ENCODE measurements at regions not wholly inside any gene's neighbourhood (a gene's known extent, or its start where the extent isn't known, plus 50 kb on each side); places are given as distances from the start of the nearest gene placed in this dataset.

DNA sequence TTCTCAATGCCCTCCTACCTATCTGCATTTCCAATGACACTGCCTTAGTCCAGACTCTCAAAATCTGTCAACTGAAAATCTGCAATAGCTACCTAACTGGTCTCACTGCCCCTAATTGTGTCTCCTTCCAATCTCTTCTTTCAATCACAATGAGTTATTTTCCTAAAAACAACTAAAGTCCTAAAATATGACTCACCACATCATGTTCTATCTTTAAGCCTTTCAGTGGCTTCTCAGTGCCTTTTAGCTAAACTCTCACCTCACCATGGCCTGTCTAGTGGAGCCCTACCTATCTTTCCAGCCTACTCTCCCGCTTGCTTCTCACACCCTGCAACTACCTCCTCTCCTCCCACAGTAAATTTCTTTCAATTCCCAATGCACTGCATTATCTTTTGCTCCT, 220.9 kb upstream of the PKDCC start:
- no peak for DNase-seq

DNA sequence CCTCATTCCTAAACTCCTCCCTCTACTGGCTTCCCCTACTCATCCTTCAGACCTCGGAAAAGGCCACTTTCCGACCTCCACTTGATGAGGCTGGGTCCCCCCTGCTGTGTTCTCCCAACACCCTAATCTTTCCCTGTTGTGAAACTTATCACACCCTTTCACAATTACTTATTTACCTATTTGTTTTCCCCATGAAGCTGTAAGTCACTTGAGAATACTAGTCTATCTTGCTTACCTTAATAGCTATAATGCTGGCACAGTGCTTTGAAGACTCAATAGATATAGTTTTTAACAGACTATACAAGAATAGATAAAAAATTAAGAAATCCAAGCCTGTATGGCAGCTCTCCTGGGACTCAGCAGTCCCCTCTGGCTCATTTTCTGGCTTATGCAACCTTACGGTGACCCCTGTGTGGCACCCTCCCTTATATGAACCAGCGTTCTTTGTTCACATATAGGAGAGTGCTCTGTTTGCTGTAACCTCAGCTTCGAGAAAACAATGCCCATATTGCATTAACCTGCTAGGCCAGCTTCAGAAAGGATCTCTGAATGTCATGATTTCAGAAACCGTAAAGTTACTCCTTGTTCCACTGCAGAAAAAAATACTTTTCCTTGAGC, 220.4 kb upstream of the PKDCC start:
- no peak for DNase-seq

DNA sequence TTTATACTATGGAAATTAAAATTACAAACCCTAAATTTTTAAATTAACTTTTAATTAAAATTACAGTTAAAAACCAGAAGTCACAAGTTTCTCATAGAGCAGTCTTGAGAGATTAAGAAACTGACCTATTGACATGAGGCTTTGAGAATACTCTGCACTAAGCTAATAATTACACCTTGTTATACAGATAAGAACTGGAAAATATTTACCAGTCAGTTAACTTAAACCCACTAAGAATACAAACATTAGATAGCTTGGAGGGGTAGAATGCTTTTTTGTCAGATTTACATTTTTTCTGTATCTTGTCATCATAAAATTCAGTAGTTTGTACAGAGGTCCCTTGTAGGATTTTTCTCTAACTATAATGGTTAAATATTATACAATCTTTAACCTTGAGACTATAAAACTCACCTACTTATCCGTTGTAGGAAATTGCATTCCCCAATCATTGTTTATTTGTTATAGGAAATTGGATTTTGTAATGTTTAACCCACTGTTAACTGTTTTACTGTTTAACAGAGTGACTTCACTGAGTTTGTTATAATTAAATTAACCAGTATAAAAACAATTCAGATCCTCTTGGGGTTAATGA, 219.7 kb upstream of the PKDCC start:
- DNase-seq: no peak

DNA sequence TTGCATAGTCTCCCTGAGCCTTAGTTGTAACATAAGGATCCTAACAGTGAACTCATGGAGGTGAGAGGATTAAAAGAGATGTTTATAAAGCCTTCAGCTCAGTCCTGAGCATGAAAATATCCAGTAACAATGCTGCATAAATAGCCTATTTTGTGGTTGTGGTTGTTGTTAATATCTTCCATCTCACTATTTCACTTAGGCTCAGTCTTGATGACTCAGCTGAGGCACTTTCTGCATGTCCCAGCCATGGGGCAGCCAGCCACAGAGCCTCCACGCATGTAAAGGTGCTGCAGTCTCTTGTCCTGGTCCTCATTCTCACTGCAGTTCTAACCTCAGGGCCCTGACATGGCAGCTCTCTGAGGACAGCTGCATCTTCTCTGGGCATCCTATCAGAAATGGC, 218.8 kb upstream of the PKDCC start:
- DNase-seq: no peak

DNA sequence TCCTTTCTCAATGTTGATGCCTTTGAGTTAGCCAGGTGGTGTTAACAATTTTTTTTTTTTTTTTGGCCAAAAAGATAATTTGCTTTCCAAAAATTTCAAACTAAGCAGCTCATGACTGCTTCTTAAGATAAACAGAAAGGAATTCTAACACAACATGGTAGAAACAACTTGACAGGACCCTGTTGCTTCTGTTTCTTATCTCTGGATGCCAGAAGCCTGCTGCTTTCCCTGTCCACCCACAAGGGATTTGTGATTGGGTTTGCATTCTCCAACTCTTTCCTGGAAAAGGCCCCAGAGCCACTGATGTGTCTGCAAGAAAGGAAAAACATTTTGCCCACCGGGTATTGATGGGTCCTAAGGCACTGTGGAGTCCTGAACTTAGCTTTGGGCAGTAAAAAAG, 217.2 kb upstream of the PKDCC start:
- DNase-seq: no peak

DNA sequence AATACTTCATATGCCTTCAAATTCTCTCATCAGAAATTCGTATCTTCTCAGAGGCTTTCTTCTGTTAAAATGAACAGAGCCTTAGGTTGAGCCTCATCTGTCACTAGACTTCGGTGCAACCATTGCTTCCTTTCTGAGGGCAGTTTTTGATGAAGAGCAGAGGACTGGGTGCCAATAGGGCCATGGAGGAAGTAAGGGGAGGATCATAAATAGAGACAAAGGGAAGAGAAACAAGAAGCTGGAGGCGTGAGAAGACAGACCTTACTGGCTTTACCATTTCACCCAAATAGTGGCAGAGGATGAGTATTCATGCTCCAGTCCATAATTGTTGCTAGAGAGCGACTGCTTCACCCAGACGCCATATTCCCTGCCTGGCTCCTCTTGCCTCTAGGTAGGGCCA, 215.6 kb upstream of the PKDCC start:
- no peak for DNase-seq

DNA sequence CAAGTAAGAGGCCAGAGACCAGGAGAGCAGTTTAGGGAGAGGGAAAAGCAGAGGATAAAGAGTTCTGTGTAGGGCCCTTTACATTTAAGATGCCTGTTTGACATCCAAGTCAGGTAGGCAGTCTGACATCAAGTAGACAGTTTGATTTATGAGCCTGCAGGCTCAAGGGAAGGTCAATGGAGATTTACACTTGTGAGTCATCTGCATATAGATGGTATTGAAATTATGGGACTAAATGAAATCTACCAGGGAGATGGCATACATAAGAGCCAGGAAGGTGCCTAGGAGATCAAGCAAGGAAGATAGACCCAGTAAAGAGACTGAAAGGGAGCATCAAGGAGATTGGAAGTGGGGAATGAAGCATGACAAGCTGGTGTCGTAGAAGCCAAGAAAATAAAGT, 212.4 kb upstream of the PKDCC start:
- no peak for DNase-seq

DNA sequence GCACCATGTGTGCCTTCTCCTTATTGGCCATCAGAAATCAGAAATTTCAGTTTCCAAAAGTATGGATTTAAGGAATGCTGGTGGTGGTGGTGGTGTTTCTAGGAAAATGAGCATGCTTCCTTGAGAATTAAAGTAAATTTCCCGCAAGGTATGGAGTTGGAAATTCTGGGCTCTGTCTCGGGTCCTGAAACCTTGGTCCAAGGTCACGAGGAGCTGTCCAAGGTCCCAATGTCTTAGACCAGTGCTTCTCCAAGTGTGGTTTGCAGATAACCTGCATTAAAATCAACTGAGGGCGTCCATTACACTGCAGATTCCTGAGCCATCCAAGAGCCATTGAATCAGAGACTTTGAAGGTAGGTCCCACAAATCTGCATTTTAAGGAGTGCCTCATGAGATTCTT, 210.9 kb upstream of the PKDCC start:
- DNase-seq: peak; percentile 41

DNA sequence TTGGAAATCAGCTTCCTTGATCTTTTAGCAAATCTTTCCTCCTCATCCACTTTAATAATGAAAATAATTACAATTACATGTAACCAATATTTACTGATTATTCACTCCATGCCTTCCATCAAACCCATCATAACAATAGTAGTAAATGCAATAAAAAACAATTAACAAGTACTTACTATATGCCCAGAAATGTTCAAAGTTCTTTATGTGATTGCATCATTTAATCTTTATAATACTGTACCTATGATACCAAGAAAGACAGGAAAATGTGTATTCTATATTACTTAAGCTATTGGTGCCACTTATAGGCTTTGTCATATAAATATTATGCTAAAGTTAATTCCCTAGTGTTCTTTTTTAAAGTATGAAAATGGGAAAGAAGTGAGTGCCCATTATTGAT, 210.2 kb upstream of the PKDCC start:
- no peak for DNase-seq

DNA sequence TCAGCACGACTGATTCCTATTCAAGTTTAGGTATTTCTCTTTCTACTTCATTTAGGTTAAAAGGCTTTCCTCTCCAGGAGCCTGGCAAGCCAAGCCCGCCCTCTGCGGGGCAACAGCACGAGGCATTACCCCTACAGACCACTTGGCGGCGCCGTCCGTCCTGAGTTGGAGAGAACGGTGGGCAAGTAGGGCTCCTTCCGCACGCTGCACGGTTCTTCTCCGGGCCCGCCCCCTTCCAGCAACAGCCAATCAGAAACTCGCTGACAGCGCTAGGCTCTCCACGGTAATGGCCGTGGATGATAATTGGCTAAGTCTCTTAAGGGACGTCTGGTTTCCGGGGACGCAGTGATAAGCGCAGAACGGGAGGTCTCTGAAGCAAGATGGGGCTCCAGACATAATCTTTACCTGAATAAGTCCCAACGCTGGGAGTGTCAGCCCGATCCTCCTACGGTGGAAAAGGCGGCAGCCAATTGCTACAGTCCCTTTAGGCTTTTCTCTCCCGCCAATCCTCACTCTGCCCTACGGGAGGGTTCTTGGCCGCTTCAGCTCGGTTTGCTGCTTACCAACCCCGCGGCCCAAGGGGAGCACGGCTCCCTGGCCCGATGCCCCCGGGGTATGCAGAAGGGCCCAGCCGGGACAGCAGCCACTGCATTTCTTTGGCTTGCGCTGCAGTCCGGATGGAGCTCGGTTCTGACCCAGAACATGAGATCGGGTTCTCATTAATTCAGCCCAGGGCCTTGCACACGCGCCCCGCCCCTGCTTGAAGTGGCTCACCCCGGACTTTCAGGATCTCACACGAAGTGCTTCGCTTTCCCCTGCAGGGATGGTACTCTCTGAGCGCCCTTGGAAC, 206.9 kb upstream of the PKDCC start:
- peak; percentile 94 for DNase-seq

DNA sequence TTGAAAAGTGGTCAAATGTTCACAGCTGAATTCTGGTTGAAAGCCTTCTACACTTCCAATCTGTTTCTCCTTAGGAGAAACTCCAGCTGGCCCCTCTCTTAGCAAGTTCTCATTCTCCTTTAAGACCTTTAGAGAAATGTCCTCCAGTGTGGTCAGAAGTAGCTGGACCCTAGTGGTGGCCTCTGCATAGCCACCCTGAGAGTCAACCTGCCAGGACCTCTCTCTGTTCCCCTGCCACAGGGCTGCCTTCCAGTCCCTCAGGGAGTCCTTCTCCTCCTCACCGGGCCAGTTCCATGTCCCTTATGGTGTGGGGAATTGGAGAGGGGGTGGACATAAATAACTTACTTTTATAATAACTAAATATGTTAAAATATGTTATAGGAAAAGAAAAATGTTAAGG, 200.9 kb upstream of the PKDCC start:
- DNase-seq: no peak

DNA sequence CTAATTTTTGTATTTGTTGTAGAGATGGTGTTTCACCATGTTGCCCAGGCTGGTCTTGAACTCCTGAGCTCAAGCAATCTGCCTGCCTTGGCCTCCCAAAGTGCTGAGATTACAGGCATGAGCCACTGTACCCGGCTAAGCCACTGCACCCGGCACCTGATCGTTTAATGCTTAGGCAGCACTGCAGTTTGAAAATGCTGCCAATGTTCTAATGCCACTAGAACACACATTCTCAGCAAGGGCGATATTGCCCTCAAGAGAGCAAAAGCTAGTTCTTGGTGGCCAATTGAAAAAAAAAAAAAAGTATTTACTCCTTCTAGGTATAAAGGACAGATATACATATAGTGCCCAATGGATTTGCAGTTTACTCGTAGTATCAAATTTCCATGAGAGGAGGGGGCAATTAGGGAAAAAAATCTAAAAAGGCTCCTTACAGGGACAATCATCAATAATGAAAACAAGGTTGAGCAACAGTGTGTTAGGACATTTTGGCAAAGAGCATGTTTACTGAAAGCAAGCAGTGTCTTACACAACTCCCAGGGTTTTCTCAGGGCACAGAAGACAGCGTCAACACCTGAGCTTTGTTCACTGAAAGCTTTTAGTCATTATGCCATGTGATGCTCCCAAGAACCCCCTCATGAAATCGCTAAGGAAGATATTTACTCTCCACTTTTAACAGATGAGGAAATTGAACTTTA, 199.9 kb upstream of the PKDCC start:
- no peak for DNase-seq

DNA sequence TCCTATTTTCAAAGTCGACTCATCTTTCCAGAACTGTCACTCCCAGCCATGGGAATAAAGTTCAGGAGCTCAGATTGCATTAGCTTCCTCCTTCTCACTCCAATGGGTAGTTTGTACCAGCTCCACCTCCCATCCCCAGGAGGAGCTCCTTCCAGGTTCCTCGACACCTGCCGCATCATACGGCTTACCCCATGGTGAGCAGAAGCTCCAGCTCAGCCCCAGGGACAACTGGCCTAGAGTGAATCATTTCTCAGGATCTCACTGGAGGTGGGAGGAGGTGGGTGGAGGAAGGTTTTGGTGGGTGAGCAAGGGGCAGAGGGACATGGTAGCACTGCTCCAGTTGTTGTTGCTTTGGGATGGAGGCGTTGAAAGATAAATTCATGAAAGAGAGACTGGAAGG, 196.3 kb upstream of the PKDCC start:
- DNase-seq: no peak

DNA sequence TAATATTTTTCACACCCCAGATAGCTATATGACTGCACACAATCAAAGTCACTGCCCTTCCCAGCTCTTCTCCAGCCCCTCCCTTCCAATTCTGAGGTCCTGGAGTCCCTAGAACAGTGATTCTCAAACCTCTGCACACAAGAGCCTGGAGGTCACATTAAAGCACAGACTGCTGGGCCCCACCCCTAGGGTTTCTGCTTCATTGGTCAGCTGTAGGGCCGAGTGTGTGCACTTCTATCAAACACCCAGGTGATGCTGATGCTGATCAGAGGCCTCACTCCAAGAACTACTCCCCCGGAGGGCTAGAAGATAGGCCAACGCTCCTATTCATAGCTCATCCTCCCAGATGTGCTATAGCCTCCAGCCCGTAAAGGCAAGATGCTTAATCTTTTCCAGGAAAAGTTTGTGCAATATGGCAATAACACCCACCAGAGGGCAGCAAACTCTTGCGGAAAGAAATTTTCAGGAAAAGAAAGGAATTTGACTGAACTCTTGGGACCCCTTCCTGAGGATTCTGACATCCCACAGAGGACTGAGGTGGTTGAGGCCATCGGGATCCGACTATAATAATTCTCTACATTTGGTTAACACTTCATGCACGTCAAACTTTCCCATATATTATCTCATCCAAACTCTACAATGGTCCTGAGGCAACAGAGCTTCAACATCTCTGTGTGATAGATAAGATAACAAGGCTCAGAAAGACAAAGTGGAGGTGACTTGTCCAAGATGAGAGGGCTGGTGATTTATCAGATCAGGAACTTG, 194.2 kb upstream of the PKDCC start:
- peak; percentile 54 for DNase-seq

DNA sequence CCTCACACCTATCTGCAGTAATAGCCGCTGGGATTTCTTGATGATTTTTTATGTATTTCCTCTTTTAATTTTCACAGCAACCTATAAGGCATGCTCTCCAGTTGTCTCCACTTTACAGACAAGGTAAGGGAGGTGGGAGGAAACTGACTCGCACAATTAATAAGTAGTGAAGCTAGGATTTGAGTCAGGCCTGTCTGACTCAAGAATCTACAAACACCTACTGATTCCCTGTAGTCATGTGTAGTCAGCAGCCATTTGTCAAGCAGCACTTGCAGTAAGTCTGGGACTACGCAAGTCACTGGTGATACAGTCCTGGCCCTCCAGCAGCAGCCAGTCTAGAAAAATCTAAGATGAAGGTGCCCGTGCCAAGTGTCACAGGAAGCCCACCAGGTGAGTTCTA, 193.6 kb upstream of the PKDCC start:
- no peak for DNase-seq

DNA sequence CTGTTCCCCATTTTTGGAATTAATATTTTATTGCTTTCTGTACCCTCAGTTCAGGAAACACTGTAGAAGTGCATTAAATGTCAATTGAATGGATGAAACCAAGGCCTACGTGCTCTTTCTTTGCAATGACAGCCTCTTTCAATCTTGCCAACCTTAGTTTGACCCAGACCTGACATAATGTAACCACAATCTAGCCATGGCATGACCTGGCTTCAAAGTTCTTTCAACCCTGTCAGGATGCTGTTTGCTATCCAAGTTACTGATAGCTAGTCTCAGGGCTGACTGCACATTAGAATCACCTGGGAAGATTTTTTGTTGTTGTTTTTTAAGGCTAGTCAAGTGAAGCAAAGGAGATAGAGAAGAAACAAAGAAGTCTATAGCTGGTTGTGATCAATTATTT, 190.9 kb upstream of the PKDCC start:
- DNase-seq: no peak

DNA sequence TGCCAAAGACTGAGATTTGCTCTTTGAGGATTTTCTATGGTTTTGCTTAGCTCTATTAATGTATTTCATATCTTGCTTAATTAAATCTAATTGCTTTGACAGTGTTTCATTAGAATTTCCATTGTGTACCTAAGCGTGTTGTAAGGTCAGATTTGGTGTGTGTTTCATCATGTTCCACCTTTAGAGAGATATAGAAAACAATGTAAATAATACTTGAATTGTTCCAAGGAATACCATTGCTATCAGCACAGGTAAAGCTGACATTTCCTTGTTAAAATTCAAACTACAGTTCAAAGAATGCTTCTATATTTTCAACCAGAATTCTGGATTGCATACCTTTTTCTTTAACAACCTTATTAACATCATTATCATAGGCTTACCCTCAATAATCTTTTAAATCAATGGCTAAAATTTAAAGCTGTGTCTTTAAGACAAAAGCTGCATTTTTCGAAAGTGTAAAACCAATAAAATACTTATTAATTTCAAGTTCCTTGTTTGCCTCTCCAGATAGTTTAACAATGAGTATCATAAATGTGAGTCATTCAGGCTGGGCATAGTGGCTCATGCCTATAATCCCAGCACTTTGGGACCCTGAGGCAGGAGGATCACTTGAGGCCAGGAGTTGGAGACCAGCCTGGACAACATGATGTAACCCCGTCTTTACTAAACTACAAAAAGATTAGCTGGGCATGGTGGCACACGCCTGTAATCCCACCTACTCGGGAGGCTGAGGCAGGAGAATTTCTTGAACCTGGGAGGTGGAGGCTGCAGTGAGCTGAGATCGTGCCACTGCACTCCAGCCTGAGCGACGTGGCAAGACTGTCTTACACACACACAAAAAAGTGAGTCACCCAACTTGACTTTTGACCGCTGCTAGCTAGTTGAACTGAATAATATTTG, 188.0 kb upstream of the PKDCC start:
- no peak for DNase-seq

DNA sequence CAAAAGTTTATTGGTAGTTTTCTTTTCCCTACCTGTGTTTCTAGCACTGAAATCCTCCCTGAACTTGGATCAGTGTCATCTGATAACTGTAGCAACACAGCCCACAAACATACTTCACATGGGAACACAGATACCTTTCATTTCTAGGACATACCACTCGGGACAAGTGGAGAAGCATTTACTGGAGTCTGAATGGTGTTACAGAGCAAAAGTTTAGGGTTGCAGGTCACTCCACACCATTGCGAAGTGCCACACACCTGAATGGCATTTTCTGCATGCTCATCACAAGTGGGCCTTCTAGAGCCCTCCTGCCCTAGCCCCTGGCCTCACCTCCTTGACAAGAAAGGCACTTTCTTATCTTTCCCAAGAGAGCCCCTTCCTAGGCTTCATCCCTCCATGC, 184.8 kb upstream of the PKDCC start:
- no peak for DNase-seq

DNA sequence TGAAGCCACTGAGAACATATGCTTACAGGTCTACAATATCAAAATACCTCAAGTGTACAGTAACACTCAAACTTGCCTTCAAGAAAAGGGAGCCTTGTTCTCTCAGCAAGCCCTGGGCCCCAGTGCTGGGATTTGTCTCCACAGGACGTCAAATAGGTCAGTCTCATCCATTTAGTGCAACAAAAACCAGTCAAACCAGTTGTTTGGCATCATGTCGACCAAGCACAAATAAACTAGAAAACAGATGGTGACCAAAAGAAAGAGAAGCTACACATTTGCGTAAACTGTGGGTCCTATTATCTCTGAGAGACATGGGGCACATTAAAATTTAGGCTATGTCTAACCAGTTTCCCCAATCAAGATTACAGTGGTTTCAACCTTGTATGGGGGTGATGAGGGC, 182.6 kb upstream of the PKDCC start:
- no peak for DNase-seq

DNA sequence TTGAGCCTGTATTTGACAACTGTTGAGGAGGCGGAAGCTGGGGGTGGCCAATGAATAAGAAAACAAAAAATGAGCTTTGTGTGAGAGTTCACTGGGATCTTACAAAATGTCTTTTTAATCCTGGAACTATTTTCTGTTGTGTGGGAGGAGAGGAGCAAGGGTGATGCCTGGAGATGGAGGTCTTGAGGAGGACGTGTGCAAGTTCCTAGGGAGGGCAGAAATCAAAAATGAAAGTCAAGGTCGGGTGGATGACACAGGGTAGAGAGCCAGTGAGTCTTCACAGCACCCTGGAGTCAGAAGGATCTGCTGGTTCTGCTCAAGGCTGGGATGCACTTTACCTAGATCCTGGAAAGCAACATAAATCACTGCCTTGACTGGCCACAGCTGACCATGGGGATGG, 180.3 kb upstream of the PKDCC start:
- DNase-seq: no peak

DNA sequence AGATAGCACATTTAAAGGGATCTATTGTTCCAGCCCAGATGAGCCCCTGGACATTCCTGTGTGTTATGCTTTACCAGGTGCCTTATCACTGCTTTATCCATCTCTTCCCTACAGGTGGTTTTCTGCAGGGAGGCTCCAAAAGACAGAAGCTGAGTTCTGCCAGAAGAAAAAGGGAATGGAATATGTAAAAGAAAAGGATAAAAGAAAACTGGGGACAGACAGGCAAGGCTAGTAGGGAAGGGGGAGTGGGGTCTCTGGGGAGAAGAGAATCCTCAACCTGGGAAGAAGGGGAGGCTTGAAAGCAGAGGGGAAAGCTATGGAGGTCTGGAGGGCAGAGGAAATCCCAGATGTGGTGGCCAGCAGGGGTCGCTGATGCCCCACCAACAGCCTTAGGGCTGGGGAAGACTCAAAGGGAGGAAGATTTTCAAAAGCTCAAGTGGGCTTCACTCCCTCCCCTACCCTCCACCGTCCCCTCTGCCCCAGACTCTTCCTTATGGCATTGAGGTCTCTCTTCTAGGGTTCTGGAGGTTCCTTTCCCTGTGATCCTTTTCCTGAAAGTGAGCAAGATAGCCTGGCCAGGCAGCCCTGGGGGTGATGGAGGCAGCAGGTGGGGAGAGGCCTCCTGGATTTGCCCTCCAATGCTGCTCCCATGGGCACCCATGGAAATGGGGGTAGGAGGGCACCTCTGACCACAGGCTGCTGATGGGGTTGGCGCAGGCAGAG, 178.1 kb upstream of the PKDCC start:
- DNase-seq: peak; percentile 82

All from left hindlimb (tissue), 1 donor.